ENCODE measurements at regions not wholly inside any gene's neighbourhood (a gene's known extent, or its start where the extent isn't known, plus 50 kb on each side); places are given as distances from the start of the nearest gene placed in this dataset.

GRCh38 chr18:37944700-37945270 lies 379.2 kb upstream of the CELF4 start:
- TF ChIP-seq TAF1 (IDR thresholded peaks at IDR 0.05; ENCODE audit: borderline replicate concordance, insufficient read depth, low read length) (no peak), SIN3A (IDR thresholded peaks at IDR 0.05; ENCODE audit: borderline replicate concordance, insufficient read depth, low read length) (no peak), REST (IDR thresholded peaks at IDR 0.05; ENCODE audit: insufficient read depth in 1 of 2, low read depth in 2 of 2, low read length in 2 of 2) (no peak), POLR2AphosphoS5 (IDR thresholded peaks at IDR 0.05; ENCODE audit: low read depth, low read length) (no peak), FOXP2 (optimal IDR thresholded peaks at IDR 0.05; ENCODE audit: borderline replicate concordance, extremely low read depth, extremely low read length, insufficient read depth) (no peak)

- TF ChIP-seq TAF1 (IDR thresholded peaks at IDR 0.05; ENCODE audit: borderline replicate concordance, insufficient read depth, low read length) (no peak), FOXP2 (optimal IDR thresholded peaks at IDR 0.05; ENCODE audit: borderline replicate concordance, extremely low read depth, extremely low read length, insufficient read depth) (no peak), POLR2AphosphoS5 (IDR thresholded peaks at IDR 0.05; ENCODE audit: low read depth, low read length) (no peak), REST (IDR thresholded peaks at IDR 0.05; ENCODE audit: insufficient read depth in 1 of 2, low read depth in 2 of 2, low read length in 2 of 2) (no peak), SIN3A (IDR thresholded peaks at IDR 0.05; ENCODE audit: borderline replicate concordance, insufficient read depth, low read length) (no peak)
Observed at GRCh38 chr18:37937287-37937686, 371.7 kb upstream of the CELF4 start.

- TF ChIP-seq REST (IDR thresholded peaks at IDR 0.05; ENCODE audit: insufficient read depth in 1 of 2, low read depth in 2 of 2, low read length in 2 of 2) (no peak), SIN3A (IDR thresholded peaks at IDR 0.05; ENCODE audit: borderline replicate concordance, insufficient read depth, low read length) (no peak), POLR2AphosphoS5 (IDR thresholded peaks at IDR 0.05; ENCODE audit: low read depth, low read length) (no peak), TAF1 (IDR thresholded peaks at IDR 0.05; ENCODE audit: borderline replicate concordance, insufficient read depth, low read length) (no peak)
Observed at GRCh38 chr18:37935086-37935485, 369.5 kb upstream of the CELF4 start.

GRCh38 chr18:37930640-37931039 lies 365.0 kb upstream of the CELF4 start:
- no peak for TF ChIP-seq POLR2AphosphoS5 (IDR thresholded peaks at IDR 0.05; ENCODE audit: low read depth, low read length)
- TF ChIP-seq REST (IDR thresholded peaks at IDR 0.05; ENCODE audit: insufficient read depth in 1 of 2, low read depth in 2 of 2, low read length in 2 of 2): no peak
- TF ChIP-seq SIN3A (IDR thresholded peaks at IDR 0.05; ENCODE audit: borderline replicate concordance, insufficient read depth, low read length): no peak
- TF ChIP-seq FOXP2 (optimal IDR thresholded peaks at IDR 0.05; ENCODE audit: borderline replicate concordance, extremely low read depth, extremely low read length, insufficient read depth): no peak
- TF ChIP-seq TAF1 (IDR thresholded peaks at IDR 0.05; ENCODE audit: borderline replicate concordance, insufficient read depth, low read length): no peak

- TF ChIP-seq TAF1 (IDR thresholded peaks at IDR 0.05; ENCODE audit: borderline replicate concordance, insufficient read depth, low read length): no peak
- no peak for TF ChIP-seq FOXP2 (optimal IDR thresholded peaks at IDR 0.05; ENCODE audit: borderline replicate concordance, extremely low read depth, extremely low read length, insufficient read depth)
Observed at GRCh38 chr18:37922162-37922561, 356.6 kb upstream of the CELF4 start.

Measured in PFSK-1 (cell line).